ENCODE measurements at regions not wholly inside any gene's neighbourhood (a gene's known extent, or its start where the extent isn't known, plus 50 kb on each side); places are given as distances from the start of the nearest gene placed in this dataset.
"Not testable (repeated sequence)": the region's sequence is repeated elsewhere in the genome, so short reads cannot be mapped to it uniquely, and the experiment has no call there.

GRCh38 chr22:26094497-26094896 lies 74.8 kb upstream of the SEZ6L start:
- H2BK12ac ChIP-seq (ENCODE audit: low read depth, low read length); H2BK15ac ChIP-seq (ENCODE audit: low read length); H3K9me3 ChIP-seq (ENCODE audit: insufficient read depth in 2 of 2, low read depth in 1 of 2, low read length in 1 of 2); DNase-seq (ENCODE audit: low read depth in 1 of 2, low spot score in 2 of 2); H2AFZ ChIP-seq (ENCODE audit: low read length); H3K4me2 ChIP-seq (ENCODE audit: insufficient read depth in 1 of 2, low read depth in 2 of 2, low read length in 2 of 2); H2AK5ac ChIP-seq (ENCODE audit: low read depth, low read length); H3K27me3 ChIP-seq (replicated peaks in 1 of 4; ENCODE audit: control insufficient read depth in 3 of 4, extremely low read depth in 1 of 4, insufficient read depth in 3 of 4, low read length in 3 of 4); H3K79me1 ChIP-seq (ENCODE audit: low read depth, low read length); H3K36me3 ChIP-seq (ENCODE audit: control insufficient read depth in 2 of 4, insufficient read depth in 4 of 4, low read length in 3 of 4); H4K91ac ChIP-seq (replicated peaks; ENCODE audit: insufficient read length, low read length); H3K9ac ChIP-seq (replicated peaks in 1 of 4; ENCODE audit: extremely low read depth in 1 of 4, low read depth in 3 of 4, low read length in 3 of 4); H2BK5ac ChIP-seq (ENCODE audit: low read depth, low read length); H4K8ac ChIP-seq (ENCODE audit: extremely low read depth, insufficient read depth, low read length); H3K23ac ChIP-seq (ENCODE audit: insufficient read length); H2BK20ac ChIP-seq (ENCODE audit: low read length); H3K79me2 ChIP-seq (ENCODE audit: control insufficient read depth in 1 of 2, insufficient read depth in 2 of 2, low read length in 2 of 2); H3K18ac ChIP-seq (ENCODE audit: extremely low read depth, low read length); FAIRE-seq; H3K4me3 ChIP-seq (ENCODE audit: extremely low read depth in 1 of 4, insufficient read depth in 2 of 4, low read depth in 3 of 4, low read length in 4 of 4); H3K4me1 ChIP-seq (replicated peaks in 1 of 4; ENCODE audit: control insufficient read depth in 3 of 4, insufficient read depth in 4 of 4, low read length in 3 of 4); H3K56ac ChIP-seq (replicated peaks; ENCODE audit: insufficient read length, low read depth, low read length); H4K20me1 ChIP-seq (replicated peaks in 1 of 2; ENCODE audit: control insufficient read depth in 1 of 2, insufficient read depth in 2 of 2, low read length in 2 of 2); H3K4ac ChIP-seq (replicated peaks; ENCODE audit: insufficient read length, low read depth, low read length); H2BK120ac ChIP-seq (replicated peaks; ENCODE audit: low read depth, low read length); POLR2A ChIA-PET (ENCODE audit: partially characterized antibody); H3K23me2 ChIP-seq (ENCODE audit: low read depth, low read length); H3K14ac ChIP-seq (ENCODE audit: insufficient read length); H4K5ac ChIP-seq (ENCODE audit: insufficient read length, low read depth, low read length); H3K27ac ChIP-seq (ENCODE audit: low read depth, low read length): not testable (repeated sequence)
- CTCF ChIA-PET (ENCODE audit: partially characterized antibody): interaction anchor here (1.3 kb wide), 1 partner anchor 78 kb away, joined by 5 read pairs; no protein-coding TSS in a partner anchor
- 86% methylated on average over 7 of the region's 7 CpGs; no CpG with 5 or more reads in 1 of the 2 experiments for WGBS, 2 experiments (ENCODE audit: extremely low coverage in 1 of 2, insufficient coverage in 1 of 2, insufficient read length in 1 of 2, insufficient replicate concordance in 2 of 2, low coverage in 1 of 2, low lambda C conversion rate in 2 of 2, missing lambda C conversion rate in 1 of 2)
